ENCODE measurements at regions not wholly inside any gene's neighbourhood (a gene's known extent, or its start where the extent isn't known, plus 50 kb on each side); places are given as distances from the start of the nearest gene placed in this dataset.
"Not testable (repeated sequence)": the region's sequence is repeated elsewhere in the genome, so short reads cannot be mapped to it uniquely, and the experiment has no call there.

- not testable (repeated sequence) for DNase-seq (ENCODE audit: low read depth, low spot score)
Observed at GRCh38 chr21:8455279-8456128, 2065.9 kb upstream of the TPTE start.

DNA sequence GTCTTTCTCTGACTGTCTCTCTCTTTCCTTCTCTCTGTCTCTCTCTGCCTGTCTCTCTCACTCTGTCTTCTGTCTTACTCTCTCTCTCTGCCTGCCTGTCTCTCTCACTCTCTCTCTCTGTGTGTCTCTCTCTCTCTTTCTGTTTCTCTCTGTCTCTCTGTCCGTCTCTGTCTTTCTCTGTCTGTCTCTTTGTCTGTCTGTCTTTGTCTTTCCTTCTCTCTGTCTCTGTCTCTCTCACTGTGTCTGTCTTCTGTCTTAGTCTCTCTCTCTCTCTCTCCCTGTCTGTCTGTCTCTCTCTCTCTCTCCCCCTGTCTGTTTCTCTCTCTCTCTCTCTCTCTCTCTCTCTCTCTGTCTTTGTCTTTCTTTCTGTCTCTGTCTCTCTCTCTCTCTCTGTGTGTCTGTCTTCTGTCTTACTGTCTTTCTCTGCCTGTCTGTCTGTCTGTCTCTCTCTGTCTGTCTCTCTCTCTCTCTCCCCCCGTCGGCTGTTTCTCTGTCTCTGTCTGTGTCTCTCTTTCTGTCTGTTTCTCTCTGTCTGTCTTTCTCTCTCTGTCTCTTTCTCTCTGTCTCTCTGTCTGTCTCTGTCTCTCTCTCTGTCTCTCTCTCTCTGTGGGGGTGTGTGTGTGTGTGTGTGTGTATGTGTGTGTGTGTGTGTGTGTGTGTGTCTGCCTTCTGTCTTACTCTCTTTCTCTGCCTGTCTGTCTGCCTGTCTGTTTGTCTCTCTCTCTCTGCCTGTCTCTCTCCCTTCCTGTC is 2056.8 kb upstream of the TPTE start:
- not testable (repeated sequence) for DNase-seq (ENCODE audit: low read depth, low spot score)

DNA sequence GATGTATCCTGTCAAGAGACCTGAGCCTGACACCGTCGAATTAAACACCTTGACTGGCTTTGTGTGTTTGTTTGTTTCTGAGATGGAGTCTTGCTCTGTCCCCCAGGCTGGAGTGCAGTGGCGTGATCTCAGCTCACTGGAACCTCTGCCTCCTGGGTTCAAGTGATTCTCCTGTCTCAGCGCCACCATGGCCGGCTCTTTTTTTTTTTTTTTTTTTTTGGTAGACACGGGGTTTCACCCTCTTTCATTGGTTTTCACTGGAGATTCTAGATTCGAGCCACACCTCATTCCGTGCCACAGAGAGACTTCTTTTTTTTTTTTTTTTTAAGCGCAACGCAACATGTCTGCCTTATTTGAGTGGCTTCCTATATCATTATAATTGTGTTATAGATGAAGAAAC is 2054.7 kb upstream of the TPTE start:
- not testable (repeated sequence) for DNase-seq (ENCODE audit: low read depth, low spot score)

Measured in activated naive CD8-positive, alpha-beta T cell treated with anti-CD3 and anti-CD28 coated beads, Interleukin-2, amount 50 U/mL, for 16 hours (primary cell).